ENCODE measurements at regions not wholly inside any gene's neighbourhood (a gene's known extent, or its start where the extent isn't known, plus 50 kb on each side); places are given as distances from the start of the nearest gene placed in this dataset.

- no peak overlapping the region for H3K27ac ChIP-seq (ENCODE audit: control insufficient read depth, insufficient read depth)
- H4K20me1 ChIP-seq (ENCODE audit: control insufficient read depth, insufficient read depth), result no peaks in the 10 kb centered on the region
- in situ Hi-C loops (cut with MboI) (no loop called here), intact Hi-C loops (cut with micrococcal nuclease; ENCODE audit: unreplicated experiment) (no loop called here)
- no peak for DNase-seq (ENCODE audit: low read depth, low spot score)
- no peak overlapping the region for H3K4me3 ChIP-seq
- CTCF ChIA-PET, result interaction anchor here (1.7 kb wide), 1 partner anchor 9 kb away, joined by 5 read pairs; no protein-coding TSS in a partner anchor
- H3K79me2 ChIP-seq (ENCODE audit: control insufficient read depth, insufficient read depth, low read length), result no peaks in the 10 kb centered on the region
- H3K36me3 ChIP-seq (ENCODE audit: control insufficient read depth in 2 of 2, insufficient read depth in 2 of 2, low read length in 1 of 2), result no peaks in the 10 kb centered on the region
- no TSS peak for BruUV-seq (replicated peaks)
- H3K27me3 ChIP-seq (replicated peaks in 1 of 2; ENCODE audit: control insufficient read depth in 2 of 2, insufficient read depth in 2 of 2, low read length in 1 of 2), result no peaks in the 10 kb centered on the region
- no peak overlapping the region for H2AFZ ChIP-seq (ENCODE audit: control insufficient read depth, low read depth, low read length)
- H3K4me2 ChIP-seq (ENCODE audit: control insufficient read depth, insufficient read depth), result no peak overlapping the region
- H3K9ac ChIP-seq (ENCODE audit: control insufficient read depth, insufficient read depth, low read length), result no peak overlapping the region
- POLR2A ChIA-PET, result interaction anchor here (1.0 to 1.7 kb wide), 2 partner anchors 9 to 12 kb away, joined by 3 to 4 read pairs; no protein-coding TSS in a partner anchor
- SMC1A ChIA-PET (ENCODE audit: uncharacterized antibody, unreplicated experiment), result interaction anchor here (1.1 to 1.5 kb wide), 3 partner anchors 10 to 14 kb away, joined by 3 to 4 read pairs (median 4); no protein-coding TSS in a partner anchor
- no peak for FAIRE-seq
- no peaks in the 10 kb centered on the region for H3K4me1 ChIP-seq (ENCODE audit: control insufficient read depth, insufficient read depth, low read length)
- RAD21 ChIA-PET (ENCODE audit: unreplicated experiment), result no interaction called here
- peaks cover 5% of the 10 kb centered on the region; the same call in 2 of the 3 replicates for H3K9me3 ChIP-seq (replicated peaks; ENCODE audit: control insufficient read depth, insufficient read depth, low read length)
- ATAC-seq, result no peak
- no peak for TF ChIP-seq USF2 (IDR thresholded peaks at IDR 0.05; ENCODE audit: borderline replicate concordance, low read depth, low read length)
- no peak for TF ChIP-seq CHD4 (IDR thresholded peaks at IDR 0.05)
- TF ChIP-seq NFXL1 (IDR thresholded peaks at IDR 0.05; ENCODE audit: borderline replicate concordance), result no peak
- TF ChIP-seq ZNF207 (IDR thresholded peaks at IDR 0.05; ENCODE audit: borderline replicate concordance), result no peak
- no peak for TF ChIP-seq ZNF687 (IDR thresholded peaks at IDR 0.05)
- no peak for TF ChIP-seq BHLHE40 (IDR thresholded peaks at IDR 0.05; ENCODE audit: borderline replicate concordance in 1 of 2, low read depth in 2 of 2, low read length in 1 of 2)
- TF ChIP-seq GABPA (IDR thresholded peaks at IDR 0.05; ENCODE audit: low read depth), result no peak
- no peak for TF ChIP-seq GATAD2B (conservative IDR thresholded peaks at IDR 0.05; ENCODE audit: low read depth)
- TF ChIP-seq ESRRA (IDR thresholded peaks at IDR 0.05; ENCODE audit: low read length), result no peak
- TF ChIP-seq TAF1 (IDR thresholded peaks at IDR 0.05; ENCODE audit: borderline replicate concordance, low read depth, low read length), result no peak
- no peak for TF ChIP-seq E2F4 (IDR thresholded peaks at IDR 0.05; ENCODE audit: low read depth, low read length)
- TF ChIP-seq BCLAF1 (IDR thresholded peaks at IDR 0.05), result no peak
- no peak for TF ChIP-seq HDAC2 (IDR thresholded peaks at IDR 0.05)
- no peak for TF ChIP-seq NKRF (conservative IDR thresholded peaks at IDR 0.05)
- no peak for TF ChIP-seq RAD51 (IDR thresholded peaks at IDR 0.05)
Measured at GRCh38 chr6:15978426-15978825, 150.5 kb upstream of the MYLIP start.

Measured in GM12878 (cell line).